COLO668 (cell line): ENCODE measurements at regions not wholly inside any gene's neighbourhood (a gene's known extent, or its start where the extent isn't known, plus 50 kb on each side); places are given as distances from the start of the nearest gene placed in this dataset.
"Not testable (repeated sequence)": the region's sequence is repeated elsewhere in the genome, so short reads cannot be mapped to it uniquely, and the experiment has no call there.

Source experiments
- DNase-seq: peaks from one replicate; lab custom pipeline; 2025; ENCODE audit not compliant: unreplicated experiment; lab: John Stamatoyannopoulos, UW

- no peak for DNase-seq
These were observed 119.0 kb downstream of the AGTR2 start for GRCh38 chrX:116289592-116289991.

- no peak for DNase-seq
These were observed 119.8 kb downstream of the AGTR2 start for GRCh38 chrX:116290359-116290758.

DNA sequence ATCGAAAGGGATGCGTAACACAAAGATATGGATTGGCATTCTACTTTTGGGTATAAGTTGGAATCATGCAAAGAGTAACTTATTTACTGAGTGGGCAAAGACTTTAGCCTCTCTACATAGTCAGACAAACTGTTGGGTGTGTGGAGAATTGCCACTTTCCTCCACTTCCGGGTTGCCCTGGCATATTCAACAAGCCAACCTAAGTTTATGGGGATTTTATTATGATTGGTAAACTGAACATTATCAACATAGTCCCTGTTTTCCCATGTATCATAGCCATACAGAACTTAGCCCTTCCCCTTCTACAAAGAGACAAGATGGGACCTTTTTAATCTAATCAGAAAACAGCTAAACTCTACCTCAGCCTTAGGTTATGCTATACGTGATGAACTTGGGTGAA is 121.6 kb downstream of the AGTR2 start:
- DNase-seq, result no peak

GRCh38 chrX:116298956-116299355 is 128.4 kb downstream of the AGTR2 start:
- DNase-seq, result no peak

GRCh38 chrX:116306218-116306617 is 130.2 kb upstream of the SLC6A14 start:
- DNase-seq, result no peak

GRCh38 chrX:116317409-116317808 is 119.0 kb upstream of the SLC6A14 start:
- DNase-seq, result no peak

- no peak for DNase-seq
These were observed 117.7 kb upstream of the SLC6A14 start for GRCh38 chrX:116318672-116319071.

DNA sequence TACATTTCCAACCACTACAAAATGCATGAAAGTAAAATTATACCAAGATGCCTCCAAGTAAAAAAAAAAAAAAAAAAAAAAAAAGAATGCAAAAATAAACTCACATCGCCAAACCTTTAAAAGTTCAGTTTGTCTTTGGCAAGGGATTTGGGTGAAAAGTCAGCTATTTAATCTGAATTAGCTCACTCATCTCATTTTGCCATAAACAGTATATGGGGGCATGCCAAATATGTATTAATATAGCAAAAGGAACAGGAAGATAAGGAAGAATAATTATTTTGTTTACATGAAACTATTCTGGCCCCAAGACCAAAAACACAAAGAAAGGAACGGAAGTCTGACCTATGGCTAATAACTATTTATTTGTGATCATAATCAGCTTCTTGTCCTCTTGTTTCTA is 114.7 kb upstream of the SLC6A14 start:
- no peak for DNase-seq

- DNase-seq, result not testable (repeated sequence)
These were observed 104.4 kb upstream of the SLC6A14 start for GRCh38 chrX:116332026-116332425.

- not testable (repeated sequence) for DNase-seq
These were observed 101.6 kb upstream of the SLC6A14 start for GRCh38 chrX:116334797-116335196.

- no peak for DNase-seq
These were observed 97.0 kb upstream of the SLC6A14 start for GRCh38 chrX:116339407-116339806.

GRCh38 chrX:116342903-116343302 is 93.5 kb upstream of the SLC6A14 start:
- DNase-seq, result no peak

DNA sequence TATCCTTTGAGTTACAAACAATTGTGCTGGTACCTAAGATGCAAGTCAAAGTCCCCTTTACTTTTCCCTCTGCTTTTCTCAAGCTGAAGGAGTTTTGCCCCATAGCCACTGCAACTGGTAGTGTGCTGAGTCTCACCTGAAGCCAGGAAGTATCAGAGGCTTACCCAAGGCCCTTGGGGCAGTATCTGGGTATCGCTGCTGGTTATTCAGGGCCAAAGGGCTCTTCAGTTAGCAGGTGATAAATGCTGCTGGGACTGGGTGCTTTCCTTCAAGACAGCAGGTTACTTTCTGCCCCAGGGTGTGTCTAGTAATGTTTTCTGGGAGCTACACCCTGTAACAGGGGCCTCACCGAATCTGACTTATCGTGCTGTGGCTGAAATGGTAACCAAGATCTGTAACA is 90.4 kb upstream of the SLC6A14 start:
- no peak for DNase-seq

DNA sequence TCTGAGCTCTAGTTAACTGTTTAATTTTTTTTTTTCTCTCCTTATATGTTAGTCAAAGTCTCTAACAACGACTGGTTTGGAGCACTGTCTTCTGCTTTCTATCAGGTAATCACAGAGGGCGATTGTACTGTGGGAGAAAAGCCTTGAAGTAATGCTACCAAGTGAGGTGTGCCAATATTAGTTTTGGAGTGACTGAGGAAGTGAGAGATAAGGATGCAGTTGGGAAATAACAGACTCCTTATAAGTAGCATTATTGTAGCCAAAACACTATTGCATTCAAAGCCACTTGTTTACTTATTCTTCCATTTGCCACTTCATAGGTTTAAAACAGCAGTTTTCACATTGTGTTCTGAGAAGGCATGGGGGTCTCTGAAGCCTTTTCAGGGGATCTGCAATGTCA is 79.1 kb upstream of the SLC6A14 start:
- no peak for DNase-seq

DNA sequence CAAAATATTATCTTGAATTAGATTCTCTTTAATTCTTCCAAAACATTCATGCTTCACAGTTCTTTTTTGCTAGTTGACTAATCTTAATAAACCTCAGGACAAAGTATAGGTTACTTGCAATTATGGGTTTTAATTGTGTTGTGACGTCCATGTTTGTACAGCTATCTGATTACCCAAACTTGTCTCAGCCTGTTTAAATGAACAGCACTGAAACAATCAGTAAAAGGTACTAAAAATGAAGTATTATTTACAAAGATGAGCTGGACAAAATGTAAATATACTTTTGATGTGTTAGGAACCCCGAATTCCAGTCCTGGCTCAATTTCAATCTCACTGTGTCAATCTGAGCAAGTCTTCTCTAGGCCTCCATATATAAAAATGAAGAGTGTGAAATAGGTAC is 57.4 kb upstream of the SLC6A14 start:
- DNase-seq, result no peak

DNA sequence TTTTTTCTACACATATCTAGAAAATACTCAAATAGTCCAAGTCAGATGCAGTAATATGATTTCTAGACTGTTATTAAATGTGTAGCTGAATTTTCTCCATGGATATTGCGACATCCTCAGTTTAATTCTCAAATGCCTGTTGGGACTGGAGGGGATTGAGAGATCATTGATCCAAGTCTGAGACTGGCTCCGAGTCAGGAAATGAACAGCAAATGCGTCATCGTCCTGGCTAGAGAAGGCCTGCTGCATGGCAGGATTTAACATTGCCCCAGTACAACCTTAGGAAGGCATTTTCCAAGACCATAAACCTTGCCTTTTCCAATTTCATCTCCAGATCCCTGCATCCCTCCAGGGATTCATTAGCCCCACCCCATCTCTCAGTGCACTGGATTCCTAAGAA is 56.6 kb upstream of the SLC6A14 start:
- no peak for DNase-seq

DNA sequence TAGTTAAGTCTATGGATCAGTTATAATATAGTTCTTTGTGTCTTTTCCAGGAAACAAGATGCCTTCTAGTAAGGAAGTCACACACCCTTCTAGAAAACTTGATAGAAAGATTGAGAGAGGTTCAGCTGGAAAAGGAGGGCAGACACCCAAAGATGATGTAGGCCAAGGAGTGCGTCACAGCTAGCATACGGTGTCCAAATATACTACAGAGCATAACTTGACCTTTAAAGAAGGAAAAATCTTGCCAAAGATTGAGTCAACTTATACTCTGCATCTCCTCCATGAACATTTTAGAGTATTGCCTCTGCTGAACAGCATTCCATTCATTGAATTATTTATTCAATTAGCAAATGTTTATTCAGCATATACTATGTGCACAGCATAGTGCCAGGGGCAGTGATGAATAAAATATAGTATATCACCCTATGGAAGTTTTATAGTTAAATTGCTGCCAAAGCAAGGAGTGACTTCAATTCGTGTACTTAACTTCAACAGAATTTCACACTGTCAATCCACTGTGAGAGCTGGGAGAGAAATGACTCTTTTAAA is 51.9 kb upstream of the SLC6A14 start:
- no peak for DNase-seq
